ENCODE measurements at regions not wholly inside any gene's neighbourhood (a gene's known extent, or its start where the extent isn't known, plus 50 kb on each side); places are given as distances from the start of the nearest gene placed in this dataset.

DNA sequence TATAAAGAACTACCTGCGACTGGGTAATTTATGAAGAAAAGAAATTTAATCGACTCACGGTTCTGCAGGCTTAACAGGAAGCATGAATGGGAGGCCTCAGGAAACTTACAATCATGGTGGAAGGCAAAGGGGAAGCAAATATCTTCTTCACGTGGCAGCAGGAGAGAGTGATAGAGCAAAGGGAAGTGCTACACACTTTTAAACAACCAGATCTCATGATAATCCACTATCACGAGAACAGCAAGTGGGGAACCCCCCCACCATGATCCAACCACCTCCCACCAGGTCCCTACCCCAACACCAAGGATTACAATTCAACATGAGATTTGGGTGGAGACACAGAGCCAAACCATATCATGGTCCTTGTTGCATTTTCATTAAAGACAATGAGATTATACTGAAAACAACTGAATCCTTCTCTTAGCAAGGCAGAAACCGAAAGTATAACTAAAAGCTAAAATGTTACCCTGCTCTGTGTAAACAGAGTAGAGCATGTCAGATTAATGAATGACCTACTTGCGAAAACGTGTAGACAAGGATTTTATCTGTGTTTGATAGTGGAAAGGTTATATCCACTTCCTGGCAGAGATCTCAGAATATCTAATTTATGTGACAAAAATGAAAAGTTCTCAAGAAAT, 60.1 kb upstream of the RBBP8 start:
- H3K9me3 ChIP-seq (replicated peaks; ENCODE audit: control insufficient read depth, insufficient read depth, low read length), result no peaks in the 10 kb centered on the region
- H3K4me2 ChIP-seq (ENCODE audit: control insufficient read depth, insufficient read depth), result peak overlapping the region; percentile 70; the same call in 1 of the 2 replicates
- peak overlapping the region; percentile 84 for H2AFZ ChIP-seq (ENCODE audit: control insufficient read depth, low read depth, low read length)
- no peaks in the 10 kb centered on the region for H3K36me3 ChIP-seq (ENCODE audit: control insufficient read depth in 2 of 2, insufficient read depth in 2 of 2, low read length in 1 of 2)
- H3K27ac ChIP-seq (ENCODE audit: control insufficient read depth, insufficient read depth), result peak overlapping the region; percentile 12; the same call in 1 of the 2 replicates
- in situ Hi-C loops (cut with MboI), result no loop called here
- no peaks in the 10 kb centered on the region for H3K79me2 ChIP-seq (ENCODE audit: control insufficient read depth, insufficient read depth, low read length)
- H3K4me1 ChIP-seq (ENCODE audit: control insufficient read depth, insufficient read depth, low read length), result no peaks in the 10 kb centered on the region
- ChIA-PET RAD21 (ENCODE audit: unreplicated experiment) (interaction anchor here (1.2 to 1.9 kb wide), 3 partner anchors 9 to 110 kb away, joined by 3 to 5 read pairs (median 3); no protein-coding TSS in a partner anchor), CTCF (interaction anchor here (0.7 to 1.2 kb wide), 3 partner anchors 59 to 75 kb away, joined by 3 to 5 read pairs (median 3); no protein-coding TSS in a partner anchor), POLR2A (no interaction called here), SMC1A (ENCODE audit: uncharacterized antibody, unreplicated experiment) (interaction anchor here (1.0 to 1.1 kb wide), 2 partner anchors 25 to 34 kb away, joined by 3 read pairs; no protein-coding TSS in a partner anchor)
- BruUV-seq (replicated peaks), result no TSS peak
- H4K20me1 ChIP-seq (ENCODE audit: control insufficient read depth, insufficient read depth), result no peaks in the 10 kb centered on the region
- no peaks in the 10 kb centered on the region for H3K27me3 ChIP-seq (replicated peaks in 1 of 2; ENCODE audit: control insufficient read depth in 2 of 2, insufficient read depth in 2 of 2, low read length in 1 of 2)
- FAIRE-seq (peak; percentile 94), DNase-seq (ENCODE audit: low read depth, low spot score) (peak; percentile 3), ATAC-seq (peak; percentile 92)
- 55% methylated on average over 8 of the region's 8 CpGs for WGBS (ENCODE audit: insufficient coverage, insufficient replicate concordance, low lambda C conversion rate, missing lambda C conversion rate)
- H3K9ac ChIP-seq (ENCODE audit: control insufficient read depth, insufficient read depth, low read length), result no peak overlapping the region
- intact Hi-C loops (cut with micrococcal nuclease; ENCODE audit: unreplicated experiment), result no loop called here
- TF ChIP-seq ZBED1 (IDR thresholded peaks at IDR 0.05; ENCODE audit: borderline replicate concordance) (0 out of 2 replicates have a peak, but pooled peaks have one; percentile 21), E4F1 (IDR thresholded peaks at IDR 0.05; ENCODE audit: borderline replicate concordance, partially characterized antibody) (no peak), LARP7 (IDR thresholded peaks at IDR 0.05) (no peak), ZSCAN29 (IDR thresholded peaks at IDR 0.05) (0 out of 2 replicates have a peak, but pooled peaks have one; percentile 38), SPI1 (IDR thresholded peaks at IDR 0.05; ENCODE audit: borderline replicate concordance, insufficient read depth, low read depth, low read length) (peak; percentile 19; the same call in 1 of the 2 replicates), GATAD2B (conservative IDR thresholded peaks at IDR 0.05; ENCODE audit: low read depth) (no peak), CUX1 (IDR thresholded peaks at IDR 0.05; ENCODE audit: insufficient replicate concordance, low read depth, low read length) (no peak), POU2F2 (IDR thresholded peaks at IDR 0.05; ENCODE audit: borderline replicate concordance, low read depth, low read length) (no peak)
- 0 out of 2 replicates have a peak overlapping the region, but pooled peaks have one; percentile 5 for H3K4me3 ChIP-seq

All from GM12878 (cell line).